A204.1 (cell line): ENCODE measurements at regions not wholly inside any gene's neighbourhood (a gene's known extent, or its start where the extent isn't known, plus 50 kb on each side); places are given as distances from the start of the nearest gene placed in this dataset.

ENCODE experiments used
- FAIRE-seq: peaks from 2 replicates; lab custom pipeline; 2012; peaks lifted over from hg19 to GRCh38; lab: Jason Lieb, UNC

DNA sequence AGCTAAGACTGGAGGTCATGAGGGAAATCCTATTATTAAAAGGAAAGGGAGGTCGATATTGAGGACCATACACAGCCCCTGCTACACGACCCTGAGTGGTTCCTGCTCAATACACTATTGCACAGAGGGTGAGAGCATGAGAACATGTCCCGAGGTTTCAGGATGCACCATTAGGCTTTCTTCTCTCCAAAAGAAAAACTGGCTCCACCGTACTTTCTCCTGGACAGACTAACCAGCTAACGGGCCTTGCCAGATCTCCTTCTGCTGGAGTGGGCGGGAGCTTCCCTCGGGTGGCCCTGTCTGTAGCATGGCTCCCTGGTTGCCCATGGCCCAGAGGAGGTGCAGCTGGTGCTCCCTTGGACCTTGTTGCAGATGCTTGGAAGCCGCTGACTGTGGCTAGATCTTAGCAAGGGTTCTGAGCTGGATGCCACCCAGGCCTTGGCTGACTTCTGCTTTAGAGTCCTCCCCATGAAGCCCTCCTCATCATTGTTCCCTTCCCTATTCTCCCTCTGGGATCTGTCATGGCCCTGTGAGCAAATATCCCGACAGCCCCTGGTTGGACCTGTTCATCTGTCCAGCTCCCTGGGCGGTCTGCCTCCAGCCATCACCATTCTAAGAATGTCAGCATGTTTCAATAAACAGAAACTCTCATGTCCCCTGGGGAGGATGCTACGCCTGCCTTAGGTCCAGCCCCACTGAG lies 52.9 kb upstream of the SHH start:
- FAIRE-seq = no peak

DNA sequence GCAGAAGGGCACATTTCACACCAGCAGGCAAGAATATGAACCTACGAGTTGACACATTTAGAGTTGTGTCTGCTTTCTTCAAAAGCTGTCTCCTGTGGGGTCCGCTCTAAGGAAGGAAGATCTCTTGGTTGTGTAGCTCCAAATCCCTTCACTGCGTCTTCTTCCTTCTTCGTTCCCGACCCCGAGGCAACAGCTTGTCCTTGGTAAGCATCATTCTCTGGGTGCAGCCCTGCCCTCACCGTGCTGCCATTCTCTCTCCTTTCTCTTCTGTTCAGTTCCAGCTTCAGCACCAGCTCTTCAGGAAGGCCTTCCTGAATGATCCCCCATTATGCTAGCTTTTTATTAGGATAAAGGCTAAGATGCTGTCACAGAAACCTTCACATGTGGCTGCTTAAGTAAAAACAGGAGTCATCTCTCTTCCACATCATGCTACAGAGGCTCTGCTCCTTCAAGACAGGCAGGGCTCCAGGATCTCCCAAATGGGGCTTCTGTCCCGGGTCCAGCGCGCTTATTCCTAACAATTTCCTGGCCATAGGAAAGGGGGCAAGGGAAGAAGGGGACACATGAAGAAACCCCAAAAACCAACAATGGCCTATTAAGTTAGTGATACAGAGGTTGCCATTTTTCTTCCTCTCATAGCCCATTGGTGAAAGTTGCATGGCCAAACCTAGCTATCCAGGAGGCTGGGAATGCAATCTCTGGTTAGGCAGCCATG lies 52.2 kb upstream of the SHH start:
- FAIRE-seq = no peak

DNA sequence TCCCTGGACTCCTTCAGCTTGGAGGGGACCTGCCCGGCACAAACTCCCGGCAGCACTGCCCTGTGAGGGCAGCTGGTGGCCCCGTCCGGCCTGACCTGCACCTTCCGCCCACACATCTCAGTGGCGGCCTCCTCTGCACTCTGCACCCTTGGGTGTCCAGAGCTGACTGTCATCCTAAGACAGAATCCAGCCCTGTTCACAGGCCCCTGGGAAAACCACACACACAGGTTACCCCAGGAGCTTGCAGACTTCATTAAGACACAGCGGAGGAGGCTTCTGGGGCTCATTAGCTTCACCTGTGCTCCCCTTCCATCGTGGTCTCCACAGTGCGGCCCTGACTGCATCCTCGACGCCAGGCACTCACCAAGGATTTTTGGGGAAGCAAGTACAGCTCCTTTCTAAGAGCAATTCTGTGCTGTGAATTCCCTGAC lies 51.5 kb upstream of the SHH start:
- FAIRE-seq = no peak

DNA sequence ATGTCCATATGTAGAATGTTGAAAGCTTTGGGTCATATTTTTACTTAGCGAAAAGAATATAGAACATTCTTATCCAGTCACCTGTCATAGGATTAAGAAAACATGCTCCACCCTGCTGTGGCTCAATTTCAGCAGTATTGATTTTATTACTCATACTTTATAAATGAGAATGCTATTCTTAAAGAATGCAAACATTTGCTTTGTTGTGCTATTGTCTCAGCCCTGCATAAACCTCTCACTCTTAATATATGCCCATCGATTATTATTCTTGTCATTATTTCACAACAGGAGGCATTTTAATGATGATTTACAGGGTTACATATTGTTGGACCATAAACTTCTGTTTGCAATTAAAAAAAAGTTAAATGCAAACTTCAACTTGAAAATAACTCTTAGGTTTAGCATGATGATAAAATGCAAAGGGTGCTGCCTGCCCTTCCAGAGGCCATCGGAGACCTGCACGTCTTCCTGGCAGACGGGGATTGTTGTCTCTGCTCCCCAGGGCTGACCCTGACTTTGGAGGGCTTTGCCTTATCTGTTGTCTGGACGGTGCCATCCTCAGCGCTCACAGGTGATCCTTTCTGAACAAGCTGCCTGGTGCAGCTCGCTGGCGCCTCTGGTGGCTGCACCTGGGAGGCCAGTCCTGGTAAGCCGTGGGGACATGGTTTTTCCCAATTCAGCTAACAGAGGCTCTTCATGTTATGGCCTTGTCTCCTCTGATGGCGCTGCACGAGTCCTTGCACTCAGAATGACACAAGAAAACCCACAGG lies 50.0 kb upstream of the SHH start:
- no peak for FAIRE-seq
